ENCODE measurements at regions not wholly inside any gene's neighbourhood (a gene's known extent, or its start where the extent isn't known, plus 50 kb on each side); places are given as distances from the start of the nearest gene placed in this dataset.

- Mint-ChIP-seq H3K27ac (no peak overlapping the region), H3K4me1 (no peaks in the 10 kb centered on the region), H3K36me3 (ENCODE audit: low read depth) (no peaks in the 10 kb centered on the region), H3K4me3 (no peak overlapping the region), H3K27me3 (peaks cover 4% of the 10 kb centered on the region), H3K9me3 (no peaks in the 10 kb centered on the region)
- no peak for ATAC-seq (replicated peaks)
Measured at GRCh38 chr15:62979252-62979651, 63.3 kb upstream of the TPM1 start.

- Mint-ChIP-seq H3K4me3 (no peak overlapping the region), H3K27ac (no peak overlapping the region), H3K27me3 (peaks cover 11% of the 10 kb centered on the region), H3K9me3 (no peaks in the 10 kb centered on the region), H3K36me3 (ENCODE audit: low read depth) (no peaks in the 10 kb centered on the region), H3K4me1 (no peaks in the 10 kb centered on the region)
- no peak for ATAC-seq (replicated peaks)
Measured at GRCh38 chr15:62981071-62981470, 61.5 kb upstream of the TPM1 start.

- no peak for ATAC-seq (replicated peaks)
- Mint-ChIP-seq H3K4me1 (no peaks in the 10 kb centered on the region), H3K27ac (no peak overlapping the region), H3K9me3 (no peaks in the 10 kb centered on the region), H3K36me3 (ENCODE audit: low read depth) (no peaks in the 10 kb centered on the region), H3K27me3 (peaks cover 19% of the 10 kb centered on the region), H3K4me3 (no peak overlapping the region)
Measured at GRCh38 chr15:62983956-62984355, 58.6 kb upstream of the TPM1 start.

GRCh38 chr15:62985768-62986167 is 56.8 kb upstream of the TPM1 start:
- no peak for ATAC-seq (replicated peaks)
- H3K4me1 Mint-ChIP-seq: no peaks in the 10 kb centered on the region
- H3K36me3 Mint-ChIP-seq (ENCODE audit: low read depth): no peaks in the 10 kb centered on the region
- no peak overlapping the region for H3K4me3 Mint-ChIP-seq
- no peaks in the 10 kb centered on the region for H3K9me3 Mint-ChIP-seq
- H3K27ac Mint-ChIP-seq: no peak overlapping the region
- H3K27me3 Mint-ChIP-seq: peaks cover 24% of the 10 kb centered on the region

GRCh38 chr15:62986948-62987347 is 55.6 kb upstream of the TPM1 start:
- Mint-ChIP-seq H3K27ac (no peak overlapping the region), H3K4me3 (no peak overlapping the region), H3K27me3 (peaks cover 24% of the 10 kb centered on the region), H3K9me3 (no peaks in the 10 kb centered on the region), H3K4me1 (no peaks in the 10 kb centered on the region), H3K36me3 (ENCODE audit: low read depth) (no peaks in the 10 kb centered on the region)
- ATAC-seq (replicated peaks): no peak

GRCh38 chr15:62988701-62989100 is 53.8 kb upstream of the TPM1 start:
- Mint-ChIP-seq H3K4me3 (no peak overlapping the region), H3K27me3 (peaks cover 25% of the 10 kb centered on the region), H3K4me1 (no peaks in the 10 kb centered on the region), H3K27ac (no peak overlapping the region), H3K9me3 (no peaks in the 10 kb centered on the region), H3K36me3 (ENCODE audit: low read depth) (no peaks in the 10 kb centered on the region)
- no peak for ATAC-seq (replicated peaks)

- peaks cover 24% of the 10 kb centered on the region for H3K27me3 Mint-ChIP-seq
- no peaks in the 10 kb centered on the region for H3K9me3 Mint-ChIP-seq
- no peak overlapping the region for H3K27ac Mint-ChIP-seq
- H3K36me3 Mint-ChIP-seq (ENCODE audit: low read depth): no peaks in the 10 kb centered on the region
- ATAC-seq (replicated peaks): no peak
- no peaks in the 10 kb centered on the region for H3K4me1 Mint-ChIP-seq
- no peak overlapping the region for H3K4me3 Mint-ChIP-seq
Measured at GRCh38 chr15:62989366-62990055, 53.0 kb upstream of the TPM1 start.

- peaks cover 17% of the 10 kb centered on the region for H3K27me3 Mint-ChIP-seq
- no peak for ATAC-seq (replicated peaks)
- H3K36me3 Mint-ChIP-seq (ENCODE audit: low read depth): no peaks in the 10 kb centered on the region
- H3K27ac Mint-ChIP-seq: no peak overlapping the region
- H3K4me3 Mint-ChIP-seq: no peak overlapping the region
- no peaks in the 10 kb centered on the region for H3K9me3 Mint-ChIP-seq
- H3K4me1 Mint-ChIP-seq: no peaks in the 10 kb centered on the region
Measured at GRCh38 chr15:62991698-62992097, 50.8 kb upstream of the TPM1 start.

GRCh38 chr15:62992302-62992701 is 50.2 kb upstream of the TPM1 start:
- no peaks in the 10 kb centered on the region for H3K4me1 Mint-ChIP-seq
- no peaks in the 10 kb centered on the region for H3K36me3 Mint-ChIP-seq (ENCODE audit: low read depth)
- H3K27ac Mint-ChIP-seq: no peak overlapping the region
- no peak overlapping the region for H3K4me3 Mint-ChIP-seq
- H3K27me3 Mint-ChIP-seq: peaks cover 16% of the 10 kb centered on the region
- ATAC-seq (replicated peaks): no peak
- no peaks in the 10 kb centered on the region for H3K9me3 Mint-ChIP-seq

Data from activated T-helper 17 cell treated with anti-CD3 and anti-CD28 coated beads, Interleukin-2, amount 50 U/mL, for 72 hours (primary cell).